H54 (cell line): ENCODE measurements at regions not wholly inside any gene's neighbourhood (a gene's known extent, or its start where the extent isn't known, plus 50 kb on each side); places are given as distances from the start of the nearest gene placed in this dataset.
A peak's percentile ranks its signal among the peaks of the same experiment; 100 is the strongest.

ENCODE experiments used
- DNase-seq: peaks from one replicate; pipeline ENCODE4 v3.0.0; 2011; ENCODE audit warnings: low spot score, mixed read lengths; ENCODE audit not compliant: insufficient read length
- FAIRE-seq: peaks from 3 replicates; lab custom pipeline; 2011; peaks lifted over from hg19 to GRCh38; lab: Jason Lieb, UNC
- POLR2A ChIP-seq: IDR thresholded peaks from 2 replicates; pipeline ENCODE4 v1.6.1; 2011; ENCODE audit warnings: low read depth, mild to moderate bottlenecking, low read length

DNA sequence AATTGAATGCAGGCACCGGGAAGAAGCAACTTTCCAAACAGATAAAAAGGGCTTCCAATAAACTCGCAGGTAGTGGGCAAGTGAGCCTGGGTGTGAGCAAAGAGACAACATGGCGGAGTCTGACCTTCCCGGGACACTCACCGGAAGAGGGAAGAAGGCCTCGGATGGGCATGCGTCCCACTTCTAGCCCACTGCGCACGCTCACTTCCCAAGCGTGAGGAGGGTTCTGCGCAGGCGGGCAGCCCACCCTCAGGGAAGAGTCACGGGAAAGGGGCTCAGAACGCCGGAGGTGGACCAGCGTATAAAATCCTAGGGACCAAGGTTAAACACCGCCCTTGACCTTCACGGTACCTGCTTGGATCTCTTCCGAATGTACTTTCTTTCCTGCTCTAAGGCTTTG is 95.5 kb upstream of the AFDN start:
- DNase-seq (no peak), FAIRE-seq (no peak)
- TF ChIP-seq POLR2A = no peak

DNA sequence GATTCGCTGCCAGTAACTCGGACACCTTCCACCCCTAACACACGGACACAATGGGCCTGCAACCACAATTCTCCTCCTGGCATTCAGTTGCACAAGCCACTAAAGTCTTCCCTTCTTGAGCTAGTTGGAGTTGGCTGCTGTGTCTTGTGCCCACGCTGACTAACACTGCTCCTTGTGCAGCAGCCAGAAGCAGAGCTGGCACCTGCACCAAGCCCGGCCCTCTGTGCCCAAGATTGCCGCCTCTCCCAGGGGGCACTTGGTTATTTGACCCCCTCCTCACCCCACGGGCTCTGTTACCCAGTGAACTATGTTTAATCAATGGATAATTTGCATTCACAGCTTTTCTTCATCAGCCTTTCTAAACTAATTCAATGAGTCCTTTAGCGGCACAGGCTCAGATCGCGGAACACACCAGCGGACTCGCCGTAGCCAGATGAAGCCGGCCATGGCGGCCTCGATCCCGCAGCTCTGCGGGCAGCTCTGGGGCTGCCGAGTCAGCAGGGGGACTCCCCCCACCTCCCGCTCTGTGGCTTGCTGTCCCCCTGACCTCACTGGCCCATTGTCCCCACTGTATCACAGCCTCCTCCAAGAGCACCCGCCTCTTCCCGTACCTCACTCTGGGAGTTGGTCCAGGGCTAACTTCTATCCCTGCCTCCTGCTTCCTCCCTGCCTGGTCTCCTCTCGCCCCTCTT is 94.8 kb upstream of the AFDN start:
- FAIRE-seq (no peak), DNase-seq (no peak)
- no peak for TF ChIP-seq POLR2A

DNA sequence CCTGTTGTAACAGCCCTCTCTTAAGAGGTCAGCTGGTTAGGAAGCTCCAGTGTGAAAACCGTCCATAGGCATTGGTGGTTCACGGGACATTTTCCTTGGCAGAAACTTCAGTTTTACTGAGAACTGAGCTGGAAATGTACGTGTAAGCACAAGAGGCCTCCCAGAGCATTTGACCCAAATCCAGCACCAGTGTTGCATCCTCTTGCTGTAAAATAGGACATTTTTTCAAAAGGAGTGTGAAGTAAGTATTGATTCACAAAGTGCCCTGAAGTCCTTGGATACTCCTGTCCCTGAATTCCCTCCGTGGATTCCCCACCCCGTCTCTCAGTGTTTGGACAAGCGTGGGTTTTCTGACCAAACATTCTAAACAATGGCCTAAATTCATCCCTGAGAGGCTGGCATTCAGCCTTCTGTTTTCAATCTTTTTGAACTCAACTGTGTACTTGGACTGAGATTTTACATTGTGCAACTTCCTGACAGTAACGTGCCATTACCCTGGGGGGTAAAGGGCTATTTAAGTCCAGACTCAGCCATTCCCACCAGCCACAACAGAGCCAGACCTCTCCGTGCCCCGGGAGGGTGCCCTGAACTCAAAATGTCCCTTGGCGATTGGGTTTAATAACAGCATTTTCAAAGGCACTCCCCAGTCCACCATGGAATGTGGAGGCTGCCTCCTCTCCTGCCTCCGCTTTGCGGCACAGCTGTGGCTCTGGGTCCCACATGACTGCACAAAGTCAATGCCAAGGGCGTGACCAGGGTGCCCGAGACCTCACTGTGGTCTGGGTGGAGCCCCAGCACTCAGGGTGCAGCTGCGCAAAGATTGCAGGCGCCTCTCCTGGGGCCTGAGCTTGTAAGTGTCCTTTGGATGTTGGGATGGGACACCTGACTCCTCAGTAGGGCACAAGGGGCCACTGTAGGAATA is 92.7 kb upstream of the AFDN start:
- no peak for FAIRE-seq
- TF ChIP-seq POLR2A = no peak
- DNase-seq = no peak

DNA sequence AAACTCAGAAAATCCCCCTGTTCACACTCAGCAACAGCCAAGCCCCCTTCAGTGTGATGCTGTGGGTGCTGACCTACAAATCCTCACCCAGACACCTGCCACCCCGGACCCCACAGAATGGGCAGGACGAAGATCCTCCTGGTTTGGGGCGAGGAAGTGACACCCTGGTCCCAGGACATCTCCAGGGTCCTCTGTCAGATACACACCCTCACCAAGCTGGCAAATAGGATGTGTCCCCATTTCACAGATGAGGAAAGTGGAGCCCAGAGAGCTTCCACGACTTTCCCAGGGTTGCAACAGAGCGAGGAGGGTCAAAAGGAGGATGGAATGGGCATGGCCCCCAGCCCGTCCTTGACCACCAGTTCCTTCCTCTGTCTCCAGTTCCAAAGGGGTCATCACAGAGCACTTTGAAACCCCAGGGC is 92.0 kb upstream of the AFDN start:
- DNase-seq (no peak), FAIRE-seq (no peak)
- TF ChIP-seq POLR2A = no peak

DNA sequence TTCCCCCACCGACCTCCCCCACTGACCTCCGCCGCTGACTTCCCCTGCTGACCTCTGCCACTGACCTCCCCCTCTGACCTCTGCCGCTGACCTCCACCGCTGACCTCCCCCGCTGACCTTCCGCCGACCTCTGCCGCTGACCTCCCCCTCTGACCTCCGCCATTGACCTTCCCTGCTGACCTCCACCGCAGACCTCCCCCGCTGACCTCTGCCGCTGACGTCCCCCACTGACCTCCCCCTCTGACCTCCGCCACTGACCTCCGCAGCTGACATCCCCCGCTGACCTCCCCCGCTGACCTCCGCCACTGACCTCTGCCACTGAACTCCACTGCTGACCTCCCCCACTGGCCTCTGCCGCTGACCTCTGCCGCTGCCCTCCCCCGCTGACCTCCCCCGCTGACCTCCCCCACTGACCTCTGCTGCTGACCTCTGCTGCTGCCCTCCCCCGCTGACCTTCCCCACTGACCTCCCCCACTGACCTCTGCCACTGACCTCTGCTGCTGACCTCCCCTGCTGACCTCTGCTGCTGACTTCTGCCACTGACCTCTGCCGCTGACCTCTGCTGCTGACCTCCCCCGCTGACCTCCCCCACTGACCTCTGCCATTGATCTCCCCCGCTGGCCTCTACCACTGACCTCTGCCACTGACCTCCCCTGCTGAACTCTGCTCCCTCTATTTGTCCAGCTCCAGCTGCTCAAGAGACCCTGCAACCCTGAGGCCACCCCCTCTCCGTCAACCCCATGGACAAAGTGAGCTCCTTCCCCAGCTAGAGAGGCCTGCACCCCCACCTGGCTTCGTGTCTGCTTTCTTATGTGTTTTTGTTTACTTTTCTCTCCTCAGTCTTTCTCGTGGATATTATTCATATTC is 91.4 kb upstream of the AFDN start:
- FAIRE-seq = no peak
- TF ChIP-seq POLR2A = no peak
- no peak for DNase-seq

DNA sequence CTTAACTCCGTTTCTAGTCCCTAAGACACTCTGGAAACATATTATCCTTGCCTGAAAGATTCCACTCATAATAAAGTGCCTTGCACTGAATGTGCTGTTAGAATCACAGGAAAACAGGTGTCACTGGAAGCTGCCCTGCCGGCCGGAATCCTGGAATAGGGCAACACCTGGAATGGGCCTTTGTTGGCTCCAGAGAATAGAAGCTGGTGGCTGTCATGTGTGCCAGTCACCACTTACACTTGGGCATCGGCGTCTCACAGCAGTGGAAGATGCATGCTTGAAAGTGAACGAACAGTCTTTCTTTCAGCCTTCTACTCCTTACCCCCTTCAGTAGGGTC is 90.8 kb upstream of the AFDN start:
- TF ChIP-seq POLR2A = no peak
- no peak for FAIRE-seq

DNA sequence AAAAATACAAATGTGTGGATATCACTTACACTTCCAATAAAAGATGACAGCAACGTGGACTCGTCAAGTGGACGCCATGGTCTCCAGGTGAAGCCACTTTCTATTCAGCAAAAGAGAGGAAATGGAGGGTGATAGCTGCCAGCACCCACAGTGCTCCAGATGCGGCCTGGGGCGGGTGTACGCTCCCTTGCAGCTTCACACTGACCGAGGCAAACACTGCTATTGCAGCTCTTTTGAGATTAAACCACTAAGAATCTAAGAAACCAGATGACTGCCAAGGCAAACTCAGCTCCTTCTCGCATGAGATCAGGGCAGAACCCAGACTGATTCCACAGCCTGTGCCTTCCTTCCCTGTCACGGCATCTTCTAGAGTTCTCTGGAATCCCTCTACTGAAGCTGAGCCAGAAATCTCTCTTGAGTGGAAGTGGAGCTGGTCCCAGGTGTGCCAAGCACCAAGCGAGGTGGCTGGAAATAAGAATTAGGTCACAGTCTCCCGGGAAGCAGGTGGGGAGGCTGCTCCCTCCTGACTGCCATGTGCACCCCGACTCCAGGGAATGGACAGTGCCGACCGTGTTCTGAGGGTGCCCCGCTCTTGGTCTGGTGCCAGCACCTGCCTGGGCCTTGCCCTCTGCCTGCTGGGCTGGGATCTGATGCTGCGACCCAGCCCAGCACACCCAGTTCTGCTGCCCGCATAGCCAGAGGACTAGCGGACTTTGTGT is 90.1 kb upstream of the AFDN start:
- FAIRE-seq (no peak), DNase-seq (no peak)
- no peak for TF ChIP-seq POLR2A

More for the DNA sequence above, 90.8 kb upstream of the AFDN start:
- DNase-seq = no peak

DNA sequence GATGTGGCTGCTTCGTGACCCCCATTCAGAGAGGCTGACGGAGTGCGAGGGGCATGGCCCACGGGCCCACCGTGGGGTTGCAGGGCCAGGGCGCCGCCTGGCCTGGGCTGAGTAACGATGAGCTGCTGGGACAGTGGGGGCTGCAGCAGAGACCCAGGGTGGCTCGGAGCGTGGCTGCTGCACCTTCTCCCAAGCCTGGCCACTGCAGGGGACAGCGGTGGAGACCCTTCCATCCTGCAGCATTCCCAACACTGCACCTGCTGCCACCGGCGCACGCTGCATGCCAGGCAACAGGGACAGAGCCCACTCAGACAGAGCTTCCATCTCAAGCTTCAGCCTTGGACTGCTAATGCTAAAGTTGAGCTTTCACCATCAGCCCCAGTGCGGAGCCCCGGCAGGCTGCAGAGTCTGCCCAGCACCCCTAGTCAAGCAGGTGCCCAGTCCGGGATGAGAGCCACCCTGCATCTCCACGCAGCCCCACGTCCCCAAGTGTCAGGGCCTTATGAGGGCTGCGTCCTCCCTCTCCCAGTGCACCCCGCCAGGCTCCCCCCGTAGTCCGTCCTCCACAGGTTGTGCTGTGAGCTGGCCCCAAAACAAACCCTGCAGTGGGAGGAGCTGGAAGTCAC is 89.4 kb upstream of the AFDN start:
- DNase-seq (no peak), FAIRE-seq (no peak)
- TF ChIP-seq POLR2A = no peak

DNA sequence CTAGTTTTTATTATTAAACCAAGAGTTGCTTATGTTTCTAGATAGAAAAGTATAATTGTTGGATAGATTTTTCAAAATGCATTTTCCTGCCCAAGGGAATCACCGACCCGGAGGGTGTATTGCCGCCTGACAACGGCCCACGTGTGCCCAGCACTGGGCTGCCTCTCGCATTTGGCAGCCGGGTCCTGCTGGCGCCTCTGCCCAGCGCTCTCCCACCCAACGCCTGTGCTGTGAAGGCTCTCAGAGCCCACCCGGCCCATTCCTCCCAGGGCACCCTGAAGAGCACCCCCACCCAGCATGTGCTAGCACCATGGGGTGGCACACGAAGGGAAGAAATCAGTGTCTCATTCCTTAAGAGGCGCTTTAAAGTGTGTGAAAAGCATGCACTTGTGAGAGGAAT is 88.3 kb upstream of the AFDN start:
- no peak for FAIRE-seq
- no peak for TF ChIP-seq POLR2A
- DNase-seq = no peak

DNA sequence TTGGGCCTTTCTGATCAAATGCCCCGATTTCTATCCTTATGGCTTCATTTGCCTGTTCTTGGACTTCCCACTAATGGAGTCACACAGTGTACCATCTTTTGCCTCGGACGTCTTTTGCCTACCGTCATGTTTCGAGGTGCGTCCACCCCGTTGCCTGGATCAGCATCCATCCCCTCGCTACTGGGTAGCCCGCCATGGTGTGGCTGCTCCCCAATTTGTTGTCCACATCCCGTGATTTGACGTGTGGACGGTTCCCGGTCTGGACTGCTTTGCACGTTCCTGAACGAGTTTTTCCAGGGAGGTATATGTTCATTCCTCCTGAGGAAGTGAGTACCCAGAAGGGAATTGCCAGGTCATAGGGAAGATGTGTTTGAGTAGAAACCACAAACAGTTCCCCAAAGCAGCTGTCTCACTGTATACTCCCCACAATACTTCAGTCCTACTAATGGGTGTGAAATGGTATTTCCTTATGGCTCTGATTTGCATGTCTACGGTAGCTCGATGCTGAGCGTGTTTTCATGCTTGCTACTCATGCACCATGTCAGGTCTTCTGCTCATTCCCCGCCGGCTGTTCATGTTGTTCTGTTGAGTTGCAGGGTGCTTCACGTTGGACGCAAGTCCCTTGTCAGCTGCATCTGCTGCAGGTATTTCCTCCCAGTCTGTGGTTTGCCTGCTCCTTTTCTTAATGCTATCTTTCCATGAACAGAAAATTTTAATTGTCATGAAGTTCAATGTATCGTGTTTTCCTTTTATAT is 86.8 kb upstream of the AFDN start:
- TF ChIP-seq POLR2A = no peak
- FAIRE-seq (no peak), DNase-seq (no peak)

DNA sequence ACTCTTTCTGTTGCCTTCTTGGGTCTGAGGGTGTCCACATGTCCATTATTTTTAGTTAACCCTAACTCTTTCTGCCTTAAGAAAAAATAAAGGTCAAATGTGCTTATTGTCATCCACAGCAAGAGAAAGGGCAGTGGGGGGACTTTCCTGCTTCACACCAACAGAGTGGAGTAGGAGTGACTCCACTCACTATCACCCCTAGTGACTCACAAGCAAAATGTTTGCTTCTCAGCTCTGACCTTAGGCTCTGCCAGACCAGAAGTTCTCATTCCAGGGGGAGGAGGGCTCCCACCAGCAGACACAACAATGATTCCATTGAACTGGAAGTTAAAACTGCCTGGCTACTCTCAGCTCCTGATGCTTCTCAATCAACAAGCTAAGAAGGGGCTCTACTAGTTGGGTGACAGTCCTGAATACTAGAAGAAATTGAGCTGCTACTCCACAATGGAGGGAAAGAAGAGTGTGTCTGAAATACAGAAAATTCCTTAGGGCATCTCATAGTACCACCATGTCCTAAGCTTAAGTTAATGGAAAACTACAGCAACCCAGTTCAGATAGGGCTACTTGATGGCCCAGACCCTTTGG is 83.9 kb upstream of the AFDN start:
- FAIRE-seq = no peak
- DNase-seq = peak; percentile 17
- no peak for TF ChIP-seq POLR2A

DNA sequence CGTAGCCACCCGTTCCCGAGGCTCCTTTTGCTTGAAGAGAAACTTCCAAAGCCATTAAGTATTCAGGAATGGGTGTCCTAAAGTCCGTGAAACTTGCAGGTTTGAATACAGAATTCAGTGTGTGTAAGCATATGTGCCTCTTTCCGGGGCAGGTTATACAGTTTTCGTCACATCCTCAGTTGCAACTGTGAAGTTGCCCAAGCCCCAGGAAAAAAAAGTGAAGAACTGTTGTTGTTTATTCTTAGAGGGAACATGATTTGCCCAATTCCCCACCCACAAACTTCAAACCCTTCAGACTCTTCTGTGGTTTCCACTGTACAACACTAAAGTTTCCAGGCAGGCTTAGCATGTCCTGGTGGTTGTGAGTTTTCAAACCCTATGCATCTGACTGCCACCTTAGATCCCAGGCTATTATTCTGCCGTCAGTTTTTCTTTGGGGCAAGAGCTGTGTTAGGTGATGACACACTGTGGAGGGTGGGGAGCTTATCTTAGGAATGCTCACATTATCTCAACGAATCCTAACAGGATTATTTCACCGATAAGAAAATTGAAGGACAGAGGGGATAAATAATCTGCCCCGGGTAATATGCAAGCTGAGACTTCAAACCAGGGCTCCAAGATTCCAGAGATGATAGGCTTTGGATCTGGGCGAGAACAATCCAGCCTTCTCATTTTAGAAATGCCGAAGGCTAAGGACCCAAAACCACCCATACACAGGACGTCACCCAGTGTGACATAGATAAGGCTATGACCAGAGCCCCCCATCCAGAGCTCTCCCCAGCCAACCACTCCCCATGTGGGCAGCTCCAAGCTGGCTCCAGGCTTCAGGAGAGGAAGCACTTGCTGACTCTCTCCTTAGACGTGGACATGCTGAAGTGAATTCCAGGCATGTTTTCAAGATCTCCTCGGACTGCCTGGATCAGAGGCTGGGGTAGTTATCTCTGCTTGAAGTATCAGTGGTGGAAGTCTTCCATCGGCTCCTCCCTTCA is 81.7 kb upstream of the AFDN start:
- TF ChIP-seq POLR2A = no peak
- DNase-seq = no peak
- no peak for FAIRE-seq
